NCI-H2081 (cell line): ENCODE measurements at regions not wholly inside any gene's neighbourhood (a gene's known extent, or its start where the extent isn't known, plus 50 kb on each side); places are given as distances from the start of the nearest gene placed in this dataset.
"Not testable (repeated sequence)": the region's sequence is repeated elsewhere in the genome, so short reads cannot be mapped to it uniquely, and the experiment has no call there.

Experiments
- DNase-seq, 2 experiments: peaks; one replicate each; lab custom pipeline; 2025; lab: John Stamatoyannopoulos, UW

DNA sequence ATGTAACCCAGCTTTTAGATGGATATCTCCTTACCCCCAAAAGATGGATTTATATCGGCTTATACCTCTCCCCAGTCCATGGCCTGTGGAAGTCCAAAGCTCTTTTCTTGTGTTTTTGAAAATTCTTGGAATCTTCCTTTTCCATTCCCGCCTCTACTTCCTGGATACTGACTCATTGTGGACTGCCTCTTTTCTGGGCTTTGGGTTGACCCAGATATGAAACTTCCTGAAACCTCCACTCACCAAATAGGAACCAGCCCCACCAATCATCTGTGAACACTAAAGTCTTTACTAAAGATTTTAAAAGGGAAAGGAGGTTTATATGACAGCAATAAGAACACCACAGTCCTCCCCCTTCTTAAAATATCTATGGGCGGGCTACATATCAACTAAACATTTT is 163.4 kb upstream of the SYN3 start:
- no peak for DNase-seq

DNA sequence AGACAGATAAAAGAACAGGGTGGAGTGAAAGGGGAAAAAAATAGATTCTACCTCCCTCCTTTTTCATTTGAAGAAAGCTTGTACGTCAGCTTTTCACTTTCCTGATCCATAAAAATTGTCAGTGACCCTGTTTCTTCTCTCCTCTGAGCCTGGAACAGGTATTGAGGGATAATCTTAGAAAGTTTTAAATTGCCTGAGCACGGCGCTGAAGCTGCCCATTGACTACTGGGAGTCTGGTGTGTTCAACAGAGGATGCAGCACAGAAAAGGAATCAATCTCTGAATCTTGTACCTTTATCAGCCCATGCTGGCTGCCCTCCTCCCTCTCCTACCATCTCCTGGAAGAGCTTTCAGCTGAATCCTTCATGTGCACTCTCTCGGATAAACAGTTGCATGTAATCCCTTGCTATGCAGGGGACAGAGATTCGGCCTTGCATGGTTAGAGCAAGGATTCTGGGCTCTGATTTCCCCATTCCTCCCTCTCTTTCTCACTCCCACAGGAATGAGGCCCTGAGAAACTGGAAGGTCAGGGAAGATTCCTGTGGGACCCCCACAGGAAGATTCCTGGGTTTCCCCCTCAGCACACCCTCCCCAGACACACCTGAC is 162.4 kb upstream of the SYN3 start:
- DNase-seq = no peak

DNA sequence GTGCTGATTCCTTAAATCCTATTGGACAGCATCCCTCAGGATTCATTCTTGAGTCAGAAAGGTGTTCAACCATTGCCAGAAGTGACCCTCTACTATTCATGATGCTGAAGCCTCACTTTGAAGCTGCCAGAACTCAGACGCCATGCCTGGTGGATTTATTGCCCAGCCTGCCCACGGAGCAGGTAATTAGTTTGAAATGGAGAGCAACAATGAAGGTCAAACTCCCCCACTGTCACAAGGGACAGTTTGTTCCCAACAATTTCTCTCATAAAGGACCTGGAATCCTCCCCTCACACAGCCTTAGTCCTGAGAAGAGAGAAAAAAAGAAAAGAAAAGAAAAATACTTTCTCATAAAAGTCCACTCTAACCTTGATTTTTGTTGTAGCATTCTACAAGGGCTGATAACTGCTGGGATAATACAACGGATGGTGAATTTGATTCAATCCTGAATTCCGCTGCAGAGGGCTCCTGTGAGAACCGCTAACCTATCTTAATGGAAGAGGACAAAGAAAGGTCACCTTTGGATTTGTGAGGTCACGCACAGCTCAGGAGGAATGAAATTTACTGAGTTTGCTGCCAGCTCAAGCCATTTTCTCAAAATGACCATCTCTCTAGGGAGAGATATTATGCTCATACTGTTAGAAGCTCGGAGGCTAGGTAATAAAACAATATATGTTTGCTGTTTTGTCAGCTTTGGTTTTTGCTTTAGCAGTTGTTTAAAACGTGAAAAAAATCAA is 161.6 kb upstream of the SYN3 start:
- no peak for DNase-seq

DNA sequence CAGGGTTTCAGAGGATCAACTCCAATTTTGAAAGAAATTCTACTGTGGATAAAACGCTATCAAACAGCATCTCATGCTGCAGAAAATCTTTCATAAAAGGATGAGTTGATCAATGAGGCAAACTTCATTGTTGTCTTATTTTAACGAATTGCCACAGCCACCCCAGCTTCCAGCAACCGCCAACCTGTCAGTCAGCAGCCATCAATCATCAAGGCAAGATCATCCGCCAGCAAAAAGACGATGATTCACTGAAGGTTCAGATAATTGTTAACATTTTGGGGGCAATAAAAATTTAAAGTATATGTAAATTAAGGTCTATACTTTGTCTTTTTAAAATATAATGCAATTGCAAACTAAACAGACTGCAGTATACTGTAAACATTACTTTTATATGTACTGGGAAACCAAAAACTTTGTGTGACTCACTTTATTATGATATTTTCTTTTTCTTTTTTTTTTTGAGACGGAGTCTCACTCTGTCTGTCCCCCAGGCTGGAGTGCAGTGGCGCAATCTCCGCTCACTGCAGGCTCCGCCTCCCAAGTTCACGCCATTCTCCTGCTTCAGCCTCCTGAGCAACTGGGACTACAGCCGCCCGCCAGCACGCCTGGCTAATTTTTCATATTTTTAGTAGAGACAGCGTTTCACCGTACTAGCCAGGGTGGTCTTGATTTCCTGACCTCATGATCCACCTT is 155.3 kb upstream of the SYN3 start:
- no peak for DNase-seq

DNA sequence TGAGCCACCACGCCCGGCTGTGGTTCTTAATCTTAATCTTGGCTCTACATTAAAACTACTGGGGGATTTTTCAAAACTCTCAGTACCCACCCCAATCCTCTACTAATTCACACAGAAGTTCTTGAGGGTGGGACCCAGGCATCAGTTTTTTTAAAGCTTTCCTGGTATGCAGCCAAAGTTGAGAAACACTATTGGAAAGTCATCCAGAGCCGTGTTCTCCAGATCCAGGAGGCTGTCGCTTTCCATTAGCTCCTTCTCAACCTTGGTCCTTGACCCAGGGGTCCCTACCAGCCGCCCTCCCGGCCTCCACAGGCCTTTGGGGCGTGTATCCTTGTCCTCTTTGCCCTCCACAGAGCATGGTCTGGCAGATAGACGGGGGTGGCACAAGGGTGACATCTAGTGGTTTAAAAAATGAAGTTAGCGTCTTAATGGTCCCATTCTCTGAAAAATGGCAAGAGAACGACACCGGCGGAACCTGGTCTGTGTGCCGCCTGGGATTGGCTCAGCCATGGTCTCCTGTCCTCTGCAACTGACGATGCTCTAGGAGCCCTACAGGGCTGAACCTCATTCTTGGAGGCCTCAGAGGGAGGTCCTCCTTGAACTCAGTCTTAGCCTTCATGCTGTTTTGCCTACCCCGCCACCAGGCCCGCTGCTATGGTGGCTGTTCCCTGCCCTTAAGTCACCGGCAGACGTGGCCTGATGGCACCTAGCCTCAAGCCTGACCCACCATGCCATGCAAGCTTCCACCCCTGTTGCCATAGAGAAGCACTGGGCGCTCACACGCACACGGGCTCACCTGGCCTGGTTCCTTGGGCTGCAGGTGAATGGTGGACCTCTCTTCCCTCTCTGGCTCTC is 152.0 kb upstream of the SYN3 start:
- DNase-seq = no peak

DNA sequence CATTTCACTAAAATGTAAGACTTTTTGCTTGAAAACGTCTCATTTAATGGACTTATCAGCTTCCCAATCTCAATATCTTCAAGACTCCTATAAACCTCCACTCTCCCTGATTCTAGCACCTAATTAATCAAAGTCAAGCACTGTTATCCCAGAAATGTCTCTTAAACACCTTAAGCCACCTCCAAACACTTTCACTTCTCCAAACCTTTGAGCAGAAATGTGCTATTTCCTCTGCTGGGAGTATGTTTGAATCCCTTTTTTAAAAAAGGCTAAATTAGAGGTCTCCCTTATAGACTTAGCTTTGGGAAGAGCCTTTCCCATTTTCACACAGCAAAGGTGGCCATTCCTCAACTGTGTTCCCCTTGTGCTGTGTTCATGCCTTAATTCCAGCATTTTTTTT is 146.2 kb upstream of the SYN3 start:
- no peak for DNase-seq

DNA sequence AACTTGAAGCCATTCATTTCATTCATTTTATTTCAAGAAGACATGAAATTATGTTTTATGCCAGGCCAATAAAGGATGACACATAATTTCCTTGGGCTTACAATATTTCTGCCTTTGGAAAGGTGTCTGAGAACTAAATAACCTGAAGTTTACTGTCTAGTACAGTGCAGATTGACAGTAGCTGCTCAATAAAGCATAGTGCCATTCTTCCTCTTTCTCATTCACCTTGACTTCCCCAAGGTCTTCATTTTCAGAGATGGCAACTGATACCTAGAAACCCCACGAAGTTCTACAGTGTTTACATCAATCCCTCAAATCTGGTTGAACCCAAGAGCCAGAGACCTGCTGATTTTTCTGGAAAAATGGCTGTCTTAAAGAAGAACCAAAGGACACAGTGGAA is 144.3 kb upstream of the SYN3 start:
- DNase-seq = no peak

DNA sequence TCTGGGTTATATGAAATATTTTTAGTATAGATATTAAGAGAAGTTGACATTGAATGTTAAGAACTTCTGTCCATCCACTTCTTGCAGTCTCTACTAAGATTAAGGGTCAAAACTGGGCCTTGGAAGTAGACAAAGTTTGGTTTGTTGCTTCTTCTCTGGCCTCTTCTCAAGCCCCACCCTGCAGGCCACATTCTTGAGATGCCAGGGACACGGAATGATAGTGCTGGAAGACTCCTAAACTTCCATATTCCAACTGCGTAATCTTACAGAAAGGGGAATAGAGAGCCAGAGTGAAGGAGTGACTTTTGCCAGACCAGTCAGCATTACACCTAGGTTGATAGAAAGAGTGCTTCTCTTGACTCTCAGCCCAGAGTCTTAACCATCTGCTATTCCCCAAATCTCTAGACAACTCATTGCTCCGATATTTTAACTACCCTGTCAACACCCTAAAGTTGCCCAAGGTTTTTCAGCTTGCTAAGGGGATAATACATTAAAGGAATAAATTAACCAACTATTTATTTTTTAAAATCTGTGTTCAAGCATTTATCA is 136.4 kb upstream of the SYN3 start:
- no peak for DNase-seq

DNA sequence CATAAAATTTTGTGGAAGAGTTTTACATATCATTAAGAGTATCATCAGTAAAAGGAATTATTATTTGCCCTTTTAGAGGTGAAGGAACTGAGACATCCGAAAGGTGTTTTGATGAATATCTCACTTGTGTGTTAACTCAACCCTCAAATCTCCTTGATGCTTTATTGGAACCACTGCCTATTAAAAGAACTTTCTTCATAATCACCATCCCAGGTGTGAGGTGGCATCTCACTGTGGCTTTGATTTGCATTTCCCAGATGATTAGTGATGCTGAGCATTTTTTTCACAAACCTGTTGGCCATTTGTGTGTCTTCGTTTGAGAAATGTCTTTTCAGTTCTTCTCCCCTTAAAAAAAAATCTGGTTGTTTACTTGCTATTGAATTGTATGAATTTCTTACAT is 134.0 kb upstream of the SYN3 start:
- DNase-seq = no peak

DNA sequence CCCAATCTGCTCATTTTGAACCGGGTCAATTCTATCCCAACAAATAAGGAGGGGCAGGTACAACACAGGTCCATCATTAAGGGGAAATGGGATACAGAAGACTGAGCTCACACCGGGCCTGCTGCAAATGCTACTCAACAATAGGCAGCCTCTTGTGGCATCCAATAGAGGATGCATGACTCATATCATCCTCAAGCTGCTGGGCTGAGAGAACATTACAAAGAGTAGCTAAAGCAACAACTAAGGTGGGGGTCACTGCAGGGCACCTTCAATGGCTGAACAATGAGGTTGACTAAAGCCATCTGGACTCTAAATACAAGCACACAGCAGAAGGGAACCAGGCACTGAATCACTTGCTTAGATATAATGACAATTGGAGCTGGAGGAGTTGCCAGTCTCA is 130.1 kb upstream of the SYN3 start:
- DNase-seq = no peak

DNA sequence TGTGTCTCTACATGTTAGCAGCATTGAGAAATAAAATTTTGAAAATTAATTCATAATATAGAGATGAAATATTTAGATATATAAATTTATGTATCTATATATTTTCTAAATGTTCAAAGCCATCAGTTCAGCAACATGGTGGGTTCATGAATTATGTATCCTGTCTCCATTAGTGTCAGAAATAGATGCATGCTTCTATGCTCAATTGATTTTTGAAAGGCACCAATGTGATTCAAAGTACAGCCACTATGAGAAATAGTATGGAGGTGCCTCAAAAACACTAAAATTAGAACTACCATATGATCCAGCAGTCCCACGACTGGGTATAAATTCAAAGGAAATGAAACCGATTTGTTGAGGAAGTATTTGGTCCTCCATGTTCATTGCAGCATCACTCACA is 128.6 kb upstream of the SYN3 start:
- no peak for DNase-seq

DNA sequence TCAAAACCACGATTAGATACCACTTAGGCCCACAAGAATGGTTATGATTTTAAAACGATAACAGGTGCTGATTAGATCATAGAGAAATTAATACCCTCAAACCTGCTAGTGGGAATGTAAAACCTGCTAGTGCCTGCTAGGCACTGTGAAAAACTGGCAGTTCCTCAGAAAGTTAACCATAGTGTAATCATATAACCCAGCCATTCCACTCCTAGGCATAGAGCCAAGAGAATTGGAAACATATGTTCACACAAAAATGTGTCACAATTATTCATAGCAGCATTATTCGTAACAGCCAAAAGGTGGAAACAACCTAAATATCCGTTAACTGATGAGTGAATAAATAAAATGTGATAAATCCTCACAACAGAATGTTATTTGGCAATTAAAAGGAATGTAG is 122.2 kb upstream of the SYN3 start:
- no peak for DNase-seq

DNA sequence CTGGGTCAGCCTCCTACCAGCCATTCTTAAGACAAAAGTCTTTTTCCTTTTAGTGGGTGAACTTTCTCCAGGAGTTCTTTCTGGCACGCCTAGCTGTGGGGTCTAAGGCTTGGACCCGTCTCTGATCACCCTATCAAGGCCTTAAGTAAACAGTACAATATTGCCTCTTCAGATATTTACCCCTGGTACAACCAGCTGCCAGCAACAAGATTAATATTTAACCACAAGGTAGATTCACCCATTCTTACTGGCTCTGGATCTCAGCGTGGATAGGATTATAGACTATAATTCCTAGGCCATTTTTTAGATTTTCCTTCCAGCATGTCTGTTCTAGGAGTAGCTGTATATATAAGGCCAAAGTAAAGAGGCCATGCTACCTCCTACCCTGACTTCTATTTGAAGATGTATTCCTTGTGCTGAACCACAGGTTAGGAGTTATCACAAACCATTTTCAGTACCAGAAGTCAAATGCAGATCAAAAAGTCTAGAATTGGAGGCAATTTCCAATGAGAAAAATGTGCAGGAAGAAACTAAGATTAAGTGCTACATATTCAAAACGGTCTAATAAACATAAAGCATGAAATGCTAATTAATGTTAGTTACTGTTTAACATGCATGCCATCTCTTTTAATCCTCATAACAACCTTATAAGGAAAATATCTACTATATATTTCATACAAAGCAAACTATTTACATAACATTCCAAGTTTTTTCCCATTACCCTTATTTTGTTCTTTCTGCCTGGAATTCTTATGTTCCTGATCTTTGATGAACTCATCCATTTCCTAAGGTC is 110.0 kb upstream of the SYN3 start:
- DNase-seq = no peak

DNA sequence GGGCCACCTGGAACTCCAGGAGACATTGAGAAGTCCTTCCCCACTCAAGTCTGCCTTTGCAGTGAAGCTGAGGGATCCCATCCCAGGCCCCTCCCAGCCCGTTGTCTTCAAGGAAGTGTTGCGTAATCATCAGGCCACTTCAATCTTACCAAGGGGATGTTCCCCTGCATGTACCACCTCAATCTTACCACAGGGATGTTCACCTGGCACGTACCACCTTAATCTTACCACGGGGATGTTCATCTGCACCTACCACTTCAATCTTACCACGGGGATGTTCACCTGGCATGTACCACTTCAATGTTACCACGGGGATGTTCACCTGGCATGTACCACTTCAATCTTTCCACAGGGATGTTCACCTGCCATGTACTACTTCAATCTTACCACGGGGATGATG is 108.0 kb upstream of the SYN3 start:
- DNase-seq = no peak

DNA sequence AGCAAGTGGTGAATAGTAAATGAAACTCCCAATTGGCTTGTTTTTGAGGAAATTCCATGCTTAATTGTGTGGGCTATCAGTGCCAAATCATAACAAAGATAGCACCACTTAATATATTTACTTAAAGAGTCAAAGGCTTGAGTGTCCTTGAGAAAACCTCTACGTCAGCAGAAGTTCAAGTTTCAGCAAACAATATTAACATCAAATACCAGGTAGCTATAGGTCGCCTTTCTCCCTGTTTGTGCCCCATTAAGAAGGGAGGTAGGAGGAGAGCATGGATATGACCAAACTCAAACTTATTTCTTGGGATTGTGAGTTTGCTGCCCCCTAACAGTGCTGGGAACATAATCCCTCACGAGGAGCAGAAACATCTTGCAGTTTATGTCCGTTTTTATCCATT is 105.6 kb upstream of the SYN3 start:
- no peak for DNase-seq

DNA sequence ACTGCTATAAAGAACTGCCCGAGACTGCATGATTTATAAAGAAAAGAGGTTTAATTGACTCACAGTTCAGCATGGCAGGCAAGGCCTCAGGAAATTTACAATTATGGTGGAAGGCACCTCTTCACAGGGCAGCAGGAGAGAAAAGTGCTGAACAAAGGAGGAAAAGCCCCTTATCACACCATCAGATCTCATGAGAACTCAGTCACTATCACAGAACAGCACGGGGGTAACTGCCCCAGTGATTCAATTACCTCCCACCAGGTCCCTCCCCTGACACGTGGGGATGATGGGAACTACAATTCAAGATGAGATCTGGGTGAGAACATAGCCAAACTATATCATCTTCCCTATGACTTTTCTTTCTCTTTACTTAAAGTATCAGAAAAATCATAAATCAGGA is 104.0 kb upstream of the SYN3 start:
- DNase-seq = no peak

DNA sequence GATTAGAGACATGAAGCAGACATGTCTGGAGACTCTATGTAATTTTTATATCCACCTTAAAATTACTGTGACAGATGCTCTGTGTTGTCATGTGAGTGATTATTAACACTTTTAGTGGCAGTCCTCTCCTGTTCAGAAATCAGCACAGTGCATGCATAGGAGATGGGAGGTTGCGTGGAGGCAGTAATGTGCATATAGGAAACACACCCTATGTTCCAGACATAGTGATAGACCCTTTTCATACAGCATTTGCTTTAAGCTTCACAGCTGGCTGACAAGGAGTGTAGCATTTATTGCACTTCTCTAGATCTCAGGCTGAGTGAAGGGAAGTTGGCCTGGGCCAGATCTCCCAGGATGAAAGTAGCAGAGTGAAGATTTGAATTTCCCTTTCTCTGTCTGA is 102.3 kb upstream of the SYN3 start:
- no peak for DNase-seq

DNA sequence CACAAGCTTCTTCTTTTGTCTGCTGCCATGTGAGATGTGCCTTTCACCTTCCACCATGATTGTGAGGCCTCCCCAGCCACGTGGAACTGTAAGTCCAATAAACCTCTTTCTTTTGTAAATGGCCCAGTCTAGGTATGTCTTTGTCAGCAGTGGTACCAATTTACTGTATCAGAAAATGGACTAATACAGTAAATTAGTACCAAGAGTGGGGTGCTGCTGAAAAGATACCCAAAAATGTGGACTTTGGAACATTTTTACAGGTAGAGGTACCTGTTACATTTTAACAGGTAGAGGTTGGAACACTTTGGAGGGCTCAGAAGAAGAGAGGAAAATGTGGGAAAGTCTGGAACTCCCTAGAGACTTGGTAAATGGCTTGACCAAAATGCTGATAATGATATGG is 96.8 kb upstream of the SYN3 start:
- DNase-seq = not testable (repeated sequence)

DNA sequence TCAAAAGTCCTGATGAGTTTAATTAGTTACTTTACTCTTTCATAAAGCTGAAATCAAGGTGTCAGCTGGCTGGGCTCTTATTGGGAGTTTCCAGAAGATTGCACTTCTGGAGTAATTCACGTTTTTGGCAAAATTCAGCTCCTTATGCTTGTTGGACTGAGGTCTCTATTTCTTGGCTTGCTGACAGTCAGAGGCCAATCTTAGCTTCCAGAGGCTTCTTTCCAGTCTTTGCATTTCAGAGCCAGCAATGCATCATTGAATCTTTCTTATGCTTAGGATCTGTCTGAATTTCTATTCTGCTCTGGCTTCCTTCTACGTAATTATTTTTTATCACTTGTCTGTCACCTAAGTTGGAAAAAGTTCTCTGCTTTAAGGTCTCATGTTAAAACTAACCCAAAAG is 91.4 kb upstream of the SYN3 start:
- DNase-seq = no peak

DNA sequence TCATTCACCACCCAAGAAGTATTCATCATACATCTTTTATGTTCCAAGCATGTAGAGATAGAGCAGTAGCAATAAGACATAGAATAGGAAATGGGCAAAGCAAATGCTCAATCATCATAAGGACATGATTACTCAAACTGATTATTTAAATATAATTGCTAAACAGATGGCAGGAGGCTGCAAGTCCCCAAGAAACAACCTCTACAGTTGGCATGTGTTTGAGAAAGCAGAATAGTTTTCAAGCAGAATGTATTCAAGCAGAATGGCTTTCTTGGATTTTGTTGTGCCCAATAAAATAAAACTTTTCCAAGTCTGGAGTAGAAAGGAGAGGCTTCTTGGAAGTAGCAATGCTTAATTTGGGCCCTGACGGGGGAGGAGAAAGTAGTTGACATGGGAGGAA is 86.5 kb upstream of the SYN3 start:
- DNase-seq = no peak

DNA sequence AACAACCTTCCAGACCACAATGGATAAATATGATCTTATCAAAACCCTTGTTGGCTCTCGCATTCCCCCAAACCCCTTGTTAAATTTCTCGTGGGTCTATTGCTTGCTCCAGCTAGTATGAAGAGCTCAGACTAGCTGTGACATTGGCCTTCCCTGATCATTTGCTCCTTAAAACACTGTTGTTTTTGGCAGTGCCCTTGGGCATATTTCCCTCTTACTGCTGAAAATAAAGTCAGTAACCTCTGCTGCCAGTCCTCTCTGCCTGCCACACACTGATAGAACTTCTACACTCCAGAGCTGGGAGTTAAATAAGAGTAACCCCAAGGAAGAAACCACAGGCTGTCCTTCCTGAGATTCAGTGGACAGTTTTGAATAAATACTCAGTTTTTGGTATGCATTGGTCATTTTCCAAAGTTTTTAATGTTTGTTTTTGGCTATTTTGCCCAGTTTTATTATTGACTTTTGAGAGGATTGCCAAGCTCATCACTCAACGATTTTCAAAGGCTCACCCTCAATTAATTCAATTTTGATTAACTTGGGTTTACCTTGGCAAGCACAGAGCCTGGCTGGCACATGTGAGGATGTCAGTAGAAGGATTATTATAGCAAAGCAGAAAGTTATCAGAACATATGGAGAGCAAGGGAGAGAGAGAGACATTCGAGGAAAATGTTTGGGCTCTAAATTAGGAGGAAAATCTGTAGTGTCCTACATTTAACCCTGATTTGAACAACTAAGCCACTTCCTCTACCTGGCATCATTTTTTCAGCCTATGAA is 84.3 kb upstream of the SYN3 start:
- DNase-seq = no peak
